HG02970 (cell line): ENCODE measurements at regions not wholly inside any gene's neighbourhood (a gene's known extent, or its start where the extent isn't known, plus 50 kb on each side); places are given as distances from the start of the nearest gene placed in this dataset.
A peak's percentile ranks its signal among the peaks of the same experiment; 100 is the strongest.

Experiments
- ATAC-seq: cut with Tn5 transposase; IDR thresholded peaks from one replicate; pipeline ENCODE4 v1.9.1; 2021; ENCODE audit warnings: mild to moderate bottlenecking, moderate library complexity, moderate number of reproducible peaks; ENCODE audit not compliant: unreplicated experiment, low FRiP score

- no peak for ATAC-seq
Measured at GRCh38 chr4:24637173-24637572, 52.8 kb upstream of the DHX15 start.

GRCh38 chr4:24638396-24638875 is 54.1 kb upstream of the DHX15 start:
- no peak for ATAC-seq

DNA sequence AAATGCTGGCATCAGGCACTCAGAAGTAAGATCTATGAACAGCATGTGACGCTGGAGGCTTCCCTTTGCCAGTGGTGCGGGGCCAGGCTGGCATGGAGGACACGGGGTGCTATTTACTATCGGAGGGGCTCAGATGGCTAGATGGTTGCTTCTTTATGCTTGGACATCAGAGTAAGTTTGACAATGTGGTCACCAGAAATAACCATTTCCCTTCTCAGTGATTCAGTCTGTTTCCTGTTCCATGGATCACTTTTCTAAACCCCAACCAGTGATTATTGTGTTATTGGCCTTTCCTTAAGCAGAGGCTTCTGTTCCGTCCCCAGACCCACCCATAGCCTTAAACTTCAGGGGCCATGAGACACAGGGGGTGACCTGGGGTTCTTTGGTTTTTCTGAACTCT is 55.4 kb upstream of the DHX15 start:
- ATAC-seq: no peak

DNA sequence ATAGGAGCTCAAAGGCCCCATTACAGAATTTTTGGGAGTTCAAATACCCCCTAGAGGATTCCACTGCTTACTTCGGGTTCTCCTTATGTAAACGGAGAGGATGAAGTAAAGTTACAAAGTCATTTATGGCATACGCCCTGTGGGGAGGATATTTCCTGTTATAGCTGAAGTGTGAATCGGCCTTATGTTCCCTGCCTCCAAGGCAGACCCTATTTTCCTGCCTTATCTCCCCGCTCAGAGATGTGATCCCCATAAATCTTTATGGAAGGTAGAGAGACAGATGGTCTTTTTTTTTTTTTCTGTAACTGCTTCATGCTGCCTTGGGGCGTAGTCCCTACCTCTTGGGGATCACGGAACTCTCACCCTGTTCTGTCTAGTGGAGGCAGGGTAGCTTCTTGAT is 56.0 kb upstream of the DHX15 start:
- ATAC-seq: no peak

GRCh38 chr4:24642981-24643547 is 58.7 kb upstream of the DHX15 start:
- ATAC-seq: no peak

GRCh38 chr4:24643774-24644520 is 59.6 kb upstream of the DHX15 start:
- ATAC-seq: no peak

GRCh38 chr4:24644983-24645764 is 60.8 kb upstream of the DHX15 start:
- ATAC-seq: no peak

DNA sequence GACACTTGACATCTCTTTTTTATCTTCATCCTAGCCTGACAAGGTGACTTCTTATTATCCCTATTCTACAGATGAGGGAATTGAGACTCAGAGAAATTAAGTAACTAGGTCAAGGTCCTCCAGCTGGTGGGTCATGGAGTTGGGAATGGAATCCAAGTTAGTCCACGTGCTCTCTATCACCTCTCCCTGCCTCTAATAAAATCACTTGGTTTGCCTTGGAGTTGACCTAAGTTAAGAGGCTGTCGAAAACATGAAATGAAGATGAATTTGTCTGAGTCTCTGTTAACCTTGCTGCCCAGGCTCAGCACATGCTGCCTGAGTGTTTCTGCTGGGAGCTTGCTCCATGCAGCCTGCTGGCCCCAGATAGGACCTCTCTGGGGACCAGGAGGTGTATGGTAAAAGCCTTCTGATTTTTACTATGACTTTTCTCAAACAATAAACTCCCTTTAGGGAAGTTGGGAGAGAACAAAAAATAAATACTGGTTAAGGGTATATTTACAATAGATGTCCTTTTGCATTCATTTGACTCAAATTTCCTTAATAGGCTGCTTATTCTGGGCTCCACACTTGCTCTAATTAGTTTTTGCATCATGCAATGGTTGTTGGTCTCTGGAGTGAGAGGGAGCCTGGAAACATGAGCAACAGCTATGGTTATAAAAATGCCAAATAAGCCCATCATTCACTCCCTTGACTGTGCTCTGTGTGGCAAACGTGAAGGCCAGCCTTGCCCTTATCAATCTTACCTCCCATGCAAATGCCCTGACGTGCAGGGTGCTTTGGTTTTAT is 61.6 kb upstream of the DHX15 start:
- no peak for ATAC-seq

GRCh38 chr4:24646798-24647460 is 62.6 kb upstream of the DHX15 start:
- no peak for ATAC-seq

DNA sequence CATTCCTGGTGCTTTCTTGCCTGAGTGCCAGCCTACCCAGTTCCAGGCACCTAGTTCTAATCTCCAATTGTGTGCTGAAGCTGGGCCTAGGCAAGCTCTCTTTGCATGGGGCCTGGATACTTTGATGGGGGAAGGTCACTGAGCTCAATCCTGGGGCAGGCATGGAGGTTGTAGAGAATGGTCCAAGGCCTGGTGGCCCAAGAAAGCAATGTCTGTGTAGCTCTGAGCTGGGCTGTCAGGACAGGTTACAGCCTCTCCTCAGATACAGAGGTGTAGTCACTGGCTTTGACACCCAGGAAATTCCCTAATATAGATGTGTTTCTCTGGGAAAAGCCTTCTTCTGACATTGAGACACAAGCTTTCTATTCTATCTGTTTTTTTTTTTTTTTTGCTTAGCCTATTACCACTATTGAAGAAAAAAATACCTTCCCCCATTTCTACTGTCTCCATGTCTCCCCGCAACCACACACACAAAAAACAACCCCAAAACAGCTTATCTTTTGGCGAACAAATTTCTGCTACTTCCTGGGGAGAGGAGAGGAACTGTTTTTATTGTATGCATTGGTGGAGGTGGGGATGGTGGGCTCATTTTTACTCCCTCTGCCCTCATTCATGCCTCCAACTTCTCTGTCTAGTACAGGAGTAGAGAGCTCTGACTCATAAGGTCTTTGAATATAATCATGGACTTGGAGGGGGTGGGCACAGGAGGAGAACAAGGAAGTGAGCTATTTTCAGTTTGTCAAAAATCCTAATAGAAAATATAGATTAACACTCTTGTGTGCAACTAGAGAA is 66.7 kb upstream of the DHX15 start:
- no peak for ATAC-seq

DNA sequence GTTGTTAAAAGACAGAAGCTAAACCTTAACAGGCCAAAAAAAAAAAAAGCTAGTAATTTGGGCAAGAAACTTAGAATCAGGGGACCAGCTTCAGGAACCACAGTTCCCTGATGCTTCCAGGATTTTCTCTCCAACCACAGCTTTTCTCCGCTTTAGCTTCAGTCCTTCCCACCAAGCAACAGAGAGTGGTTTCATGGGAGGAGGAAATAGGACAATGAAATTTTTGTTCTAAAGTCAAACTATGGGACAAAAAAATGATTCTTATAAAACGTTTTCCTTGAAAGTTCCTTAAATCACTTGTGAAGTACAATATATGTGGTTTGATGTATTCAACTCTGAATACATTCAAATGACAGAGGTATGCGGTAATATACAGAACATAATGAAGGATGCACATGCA is 71.0 kb upstream of the DHX15 start:
- no peak for ATAC-seq

DNA sequence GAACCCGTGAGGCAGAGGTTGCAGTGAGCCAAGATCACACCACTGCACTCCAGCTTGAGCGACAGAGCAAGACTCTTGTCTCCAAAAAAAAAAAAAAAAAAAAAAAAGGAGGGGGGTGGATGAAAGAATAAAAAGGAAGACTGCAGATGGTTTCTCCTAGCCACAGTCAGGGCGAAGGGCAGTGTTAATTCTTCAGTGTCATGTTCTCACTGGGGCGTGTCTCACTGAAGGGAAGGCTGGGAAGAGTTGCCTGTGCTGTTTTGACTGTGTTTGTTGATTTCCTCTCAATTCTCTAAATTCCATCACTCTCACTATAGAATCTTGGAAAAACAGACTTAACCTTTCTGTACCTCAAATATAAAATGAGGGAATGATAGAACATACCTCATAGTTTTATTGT is 71.6 kb upstream of the DHX15 start:
- ATAC-seq: no peak

GRCh38 chr4:24656906-24657305 is 72.6 kb upstream of the DHX15 start:
- no peak for ATAC-seq

GRCh38 chr4:24657768-24658617 is 73.6 kb upstream of the DHX15 start:
- ATAC-seq: peak; percentile 82

- ATAC-seq: no peak
Measured at GRCh38 chr4:24659241-24659961, 75.0 kb upstream of the DHX15 start.

- ATAC-seq: no peak
Measured at GRCh38 chr4:24662056-24662455, 77.7 kb upstream of the DHX15 start.

DNA sequence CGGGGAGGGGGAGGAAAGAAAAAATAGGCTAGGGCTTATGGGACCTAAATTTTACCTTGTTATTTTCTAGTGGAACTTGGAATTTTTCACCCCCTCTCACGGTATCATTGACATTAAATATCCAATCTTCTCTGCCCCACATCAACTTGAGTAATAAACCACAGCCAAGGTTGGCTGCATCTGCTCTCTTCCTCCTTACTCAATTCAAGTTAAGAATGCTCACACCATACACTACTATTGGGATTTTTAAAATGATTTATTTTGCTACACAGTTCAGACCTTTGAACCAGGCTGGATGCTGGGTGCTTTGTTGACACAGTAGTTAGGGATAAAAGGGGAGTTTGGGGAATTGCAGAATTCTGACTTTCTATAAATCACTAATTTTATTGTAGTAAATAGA is 78.2 kb upstream of the DHX15 start:
- ATAC-seq: no peak

- ATAC-seq: no peak
Measured at GRCh38 chr4:24664956-24665355, 80.6 kb upstream of the DHX15 start.
